NCI-H345 treated with DMSO at 0.1 percent for 48 hours (cell line): ENCODE measurements at regions not wholly inside any gene's neighbourhood (a gene's known extent, or its start where the extent isn't known, plus 50 kb on each side); places are given as distances from the start of the nearest gene placed in this dataset.
"Not testable (repeated sequence)": the region's sequence is repeated elsewhere in the genome, so short reads cannot be mapped to it uniquely, and the experiment has no call there.

Experiments used
- DNase-seq: peaks from one replicate; lab custom pipeline; 2025; ENCODE audit not compliant: unreplicated experiment; lab: John Stamatoyannopoulos, UW

GRCh38 chr11:70882716-70883085 is 369.7 kb downstream of the SHANK2 start:
- DNase-seq = no peak

GRCh38 chr11:70883323-70883940 is 368.9 kb downstream of the SHANK2 start:
- DNase-seq = no peak

- no peak for DNase-seq
Measured at GRCh38 chr11:70883973-70884623, 368.3 kb downstream of the SHANK2 start.

- DNase-seq = no peak
Measured at GRCh38 chr11:70885281-70886231, 366.8 kb downstream of the SHANK2 start.

GRCh38 chr11:70886256-70886655 is 366.1 kb downstream of the SHANK2 start:
- DNase-seq = no peak

- no peak for DNase-seq
Measured at GRCh38 chr11:70886676-70887541, 365.5 kb downstream of the SHANK2 start.

- DNase-seq = no peak
Measured at GRCh38 chr11:70887542-70887827, 364.9 kb downstream of the SHANK2 start.

GRCh38 chr11:70888061-70888460 is 364.3 kb downstream of the SHANK2 start:
- DNase-seq = no peak

- no peak for DNase-seq
Measured at GRCh38 chr11:70889411-70889810, 363.0 kb downstream of the SHANK2 start.

GRCh38 chr11:70891844-70892380 is 360.5 kb downstream of the SHANK2 start:
- no peak for DNase-seq

GRCh38 chr11:70892889-70893288 is 359.5 kb downstream of the SHANK2 start:
- DNase-seq = no peak

- DNase-seq = no peak
Measured at GRCh38 chr11:70894566-70895365, 357.6 kb downstream of the SHANK2 start.

GRCh38 chr11:70895366-70895670 is 357.1 kb downstream of the SHANK2 start:
- no peak for DNase-seq

- DNase-seq = no peak
Measured at GRCh38 chr11:70897429-70897828, 354.9 kb downstream of the SHANK2 start.

- no peak for DNase-seq
Measured at GRCh38 chr11:70899616-70900015, 352.8 kb downstream of the SHANK2 start.

- DNase-seq = no peak
Measured at GRCh38 chr11:70900540-70900939, 351.8 kb downstream of the SHANK2 start.

- DNase-seq = no peak
Measured at GRCh38 chr11:70901951-70902521, 350.3 kb downstream of the SHANK2 start.

- DNase-seq = not testable (repeated sequence)
Measured at GRCh38 chr11:70903229-70903628, 349.1 kb downstream of the SHANK2 start.

- DNase-seq = no peak
Measured at GRCh38 chr11:70906101-70906500, 346.3 kb downstream of the SHANK2 start.

GRCh38 chr11:70908223-70908622 is 344.2 kb downstream of the SHANK2 start:
- no peak for DNase-seq
